Prostate gland (tissue), 2 donors: ENCODE measurements at regions not wholly inside any gene's neighbourhood (a gene's known extent, or its start where the extent isn't known, plus 50 kb on each side); places are given as distances from the start of the nearest gene placed in this dataset.

Experiments
- CTCF ChIP-seq, 4 experiments: fragments of 200-600 bp in 2 of 4; fragments of 450-650 bp in 2 of 4; sonication (generic) in 2 of 4; IDR thresholded peaks; 1 replicate in 3 of 4; 2 replicates in 1 of 4; pipeline ENCODE4 v1.5.1; 2016 to 2019; ENCODE audit warnings: antibody characterized with exemption in 4 of 4, mild to moderate bottlenecking in 2 of 4, moderate library complexity in 2 of 4
- POLR2AphosphoS5 ChIP-seq: sonication (generic); formaldehyde crosslinking; IDR thresholded peaks from one replicate; pipeline ENCODE4 v1.6.1; 2017; ENCODE audit warnings: antibody characterized with exemption

DNA sequence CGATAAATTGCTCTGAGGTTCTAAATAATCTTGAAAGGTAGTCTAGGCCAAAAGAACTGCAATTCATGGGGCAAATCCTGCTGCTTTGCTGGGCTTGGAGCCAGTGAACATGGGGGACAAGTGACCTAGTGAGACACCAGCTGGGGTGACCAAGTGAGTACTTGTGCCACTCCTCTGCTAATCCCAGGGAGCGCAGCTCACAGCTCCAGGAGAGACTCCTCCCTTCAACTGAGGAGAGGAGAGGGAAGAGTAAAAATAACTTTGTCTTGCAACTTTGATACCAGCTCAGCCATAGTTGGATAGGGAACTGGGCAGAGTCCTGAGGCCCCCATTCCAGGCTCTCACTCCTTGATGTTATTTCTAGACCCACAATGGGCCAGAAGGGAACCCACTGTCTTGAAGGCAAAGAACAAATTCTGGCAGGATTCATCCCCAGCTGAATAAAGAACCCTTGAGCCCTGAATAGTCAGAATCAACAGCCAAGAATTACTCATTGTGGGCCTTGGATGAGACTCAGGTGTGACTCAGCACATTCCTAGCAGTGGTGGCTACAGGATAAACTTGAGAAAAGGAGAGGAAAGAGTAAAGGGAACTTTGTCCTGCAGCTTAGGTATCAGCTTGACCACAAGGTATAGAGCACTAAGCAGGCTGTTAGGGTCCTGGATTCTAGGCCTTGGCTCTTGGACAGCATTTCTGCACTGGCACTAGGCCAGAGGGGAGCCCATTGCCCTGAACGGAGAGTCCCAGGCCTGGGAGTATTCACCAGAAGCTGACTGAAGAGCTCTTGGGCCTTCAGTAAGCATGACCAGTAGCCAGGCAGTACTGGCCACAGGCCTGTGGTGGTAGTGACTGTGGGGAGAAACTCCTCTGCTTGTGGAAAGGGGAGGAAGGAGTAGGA, 288.3 kb upstream of the CDH18 start:
- TF ChIP-seq CTCF (IDR thresholded peaks at IDR 0.05) (no peak), POLR2AphosphoS5 (no peak)
